ENCODE measurements at regions not wholly inside any gene's neighbourhood (a gene's known extent, or its start where the extent isn't known, plus 50 kb on each side); places are given as distances from the start of the nearest gene placed in this dataset.

GRCh38 chr14:101476916-101477553 is 84.3 kb upstream of the DIO3 start:
- in situ Hi-C loops (cut with MboI; ENCODE audit: low pct_unique_long_range_greater_than_20kb, low sequenced_read_pairs, unreplicated experiment): no loop called here
- DNase-seq (ENCODE audit: low spot score): no peak
- TF ChIP-seq CTCF (IDR thresholded peaks at IDR 0.05; ENCODE audit: extremely low read depth, insufficient read depth, missing control alignments): no peak

GRCh38 chr14:101477648-101478047 is 83.6 kb upstream of the DIO3 start:
- no peak for DNase-seq (ENCODE audit: low spot score)
- in situ Hi-C loops (cut with MboI; ENCODE audit: low pct_unique_long_range_greater_than_20kb, low sequenced_read_pairs, unreplicated experiment): no loop called here
- TF ChIP-seq CTCF (IDR thresholded peaks at IDR 0.05; ENCODE audit: extremely low read depth, insufficient read depth, missing control alignments): no peak

- DNase-seq (ENCODE audit: low spot score): no peak
- in situ Hi-C loops (cut with MboI; ENCODE audit: low pct_unique_long_range_greater_than_20kb, low sequenced_read_pairs, unreplicated experiment): no loop called here
- TF ChIP-seq CTCF (IDR thresholded peaks at IDR 0.05; ENCODE audit: extremely low read depth, insufficient read depth, missing control alignments): no peak
These were observed 83.2 kb upstream of the DIO3 start for GRCh38 chr14:101478096-101478495.

- DNase-seq (ENCODE audit: low spot score): no peak
- in situ Hi-C loops (cut with MboI; ENCODE audit: low pct_unique_long_range_greater_than_20kb, low sequenced_read_pairs, unreplicated experiment): no loop called here
- TF ChIP-seq CTCF (IDR thresholded peaks at IDR 0.05; ENCODE audit: extremely low read depth, insufficient read depth, missing control alignments): no peak
These were observed 82.4 kb upstream of the DIO3 start for GRCh38 chr14:101478796-101479410.

GRCh38 chr14:101480022-101480746 is 81.1 kb upstream of the DIO3 start:
- no peak for DNase-seq (ENCODE audit: low spot score)
- in situ Hi-C loops (cut with MboI; ENCODE audit: low pct_unique_long_range_greater_than_20kb, low sequenced_read_pairs, unreplicated experiment): no loop called here
- no peak for TF ChIP-seq CTCF (IDR thresholded peaks at IDR 0.05; ENCODE audit: extremely low read depth, insufficient read depth, missing control alignments)

- in situ Hi-C loops (cut with MboI; ENCODE audit: low pct_unique_long_range_greater_than_20kb, low sequenced_read_pairs, unreplicated experiment): no loop called here
- DNase-seq (ENCODE audit: low spot score): no peak
These were observed 80.4 kb upstream of the DIO3 start for GRCh38 chr14:101480747-101481530.

More at GRCh38 chr14:101480747-101481530, 80.4 kb upstream of the DIO3 start:
- TF ChIP-seq CTCF (IDR thresholded peaks at IDR 0.05; ENCODE audit: extremely low read depth, insufficient read depth, missing control alignments): no peak
